K562 (cell line): ENCODE measurements at regions not wholly inside any gene's neighbourhood (a gene's known extent, or its start where the extent isn't known, plus 50 kb on each side); places are given as distances from the start of the nearest gene placed in this dataset.

Experiments
- CBFB ChIP-seq: sonication (generic); formaldehyde crosslinking; IDR thresholded peaks from 2 replicates; pipeline ENCODE4 v1.4.0; 2020; ENCODE audit warnings: mild to moderate bottlenecking, missing genetic modification reagents
- CC2D1A ChIP-seq: fragments of 450-650 bp; IDR thresholded peaks from 2 replicates; pipeline ENCODE4 v1.6.1; 2017; ENCODE audit warnings: mild to moderate bottlenecking
- CLOCK ChIP-seq: fragments of 250-450 bp; sonication (Bioruptor Pico); IDR thresholded peaks from 2 replicates; pipeline ENCODE4 v1.4.0; 2020; ENCODE audit warnings: mild to moderate bottlenecking, moderate library complexity, borderline replicate concordance
- CREBBP ChIP-seq: IDR thresholded peaks from one replicate; pipeline ENCODE4 v1.6.1; 2012; ENCODE audit warnings: low read depth, mild to moderate bottlenecking, control low read depth, inconsistent platforms, low read length
- GABPA ChIP-seq: fragments of 200-800 bp; sonication (Bioruptor generic); conservative IDR thresholded peaks from 2 replicates; pipeline ENCODE4 v1.6.1; 2016; ENCODE audit warnings: low read depth, missing genetic modification characterization, missing compliant biosample characterization
- HNRNPK ChIP-seq: fragments of 200-400 bp; formaldehyde crosslinking; IDR thresholded peaks from one replicate; pipeline ENCODE4 v1.6.1; 2018; ENCODE audit warnings: mild to moderate bottlenecking, low read depth, low read length; ENCODE audit not compliant: poor library complexity, severe bottlenecking
- MAFF ChIP-seq: IDR thresholded peaks from 2 replicates; pipeline ENCODE4 v1.6.1; 2012; ENCODE audit warnings: low read length, improper control_type of control experiment
- NFXL1 ChIP-seq: fragments of 450-650 bp; formaldehyde crosslinking; IDR thresholded peaks from 2 replicates; pipeline ENCODE4 v1.4.0; 2021; ENCODE audit warnings: mild to moderate bottlenecking
- PRMT5 ChIP-seq: sonication (generic); formaldehyde crosslinking; IDR thresholded peaks from 2 replicates; pipeline ENCODE4 v1.5.0; 2020; ENCODE audit warnings: missing genetic modification reagents
- RNF219 ChIP-seq: fragments of 250-450 bp; sonication (Bioruptor Pico); IDR thresholded peaks from 2 replicates; pipeline ENCODE4 v1.5.0; 2022; ENCODE audit warnings: mild to moderate bottlenecking
- SFPQ ChIP-seq: fragments of 200-400 bp; formaldehyde crosslinking; IDR thresholded peaks from 2 replicates; pipeline ENCODE4 v1.6.1; 2017; ENCODE audit warnings: mild to moderate bottlenecking, low read depth, low read length, moderate library complexity
- TAL1 ChIP-seq: fragments of 450-650 bp; IDR thresholded peaks from 2 replicates; pipeline ENCODE4 v1.6.1; 2016; ENCODE audit warnings: mild to moderate bottlenecking
- TRIM24 ChIP-seq, 2 experiments: fragments of 450-650 bp; IDR thresholded peaks; 2 replicates each; pipeline ENCODE4 v1.6.1; 2016
- XRCC4 ChIP-seq: IDR thresholded peaks from one replicate; pipeline ENCODE4 v1.6.1; 2011; ENCODE audit not compliant: insufficient read depth, insufficient read length; ENCODE audit errors: extremely low read depth
- ZBTB17 ChIP-seq: fragments of 450-650 bp; formaldehyde crosslinking; IDR thresholded peaks from 2 replicates; pipeline ENCODE4 v1.4.0; 2020; ENCODE audit warnings: mild to moderate bottlenecking
- ZNF146 ChIP-seq: IDR thresholded peaks from one replicate; pipeline ENCODE4 v1.6.1; 2018; ENCODE audit warnings: missing compliant biosample characterization; ENCODE audit not compliant: unreplicated experiment
- ZNF282 ChIP-seq: sonication (generic); formaldehyde crosslinking; IDR thresholded peaks from 2 replicates; pipeline ENCODE4 v1.8.1; 2023; ENCODE audit warnings: missing genetic modification reagents
- ZNF507 ChIP-seq: conservative IDR thresholded peaks from 2 replicates; pipeline ENCODE4 v1.6.1; 2017; ENCODE audit warnings: missing genetic modification characterization, missing compliant biosample characterization
- ZNF511 ChIP-seq: sonication (generic); formaldehyde crosslinking; IDR thresholded peaks from 2 replicates; pipeline ENCODE4 v1.8.0; 2022; ENCODE audit warnings: mild to moderate bottlenecking, missing genetic modification reagents
- ZNF644 ChIP-seq: fragments of 200-800 bp; sonication (Bioruptor generic); IDR thresholded peaks from 2 replicates; pipeline ENCODE4 v1.6.1; 2016; ENCODE audit warnings: low read depth, missing genetic modification characterization, missing compliant biosample characterization
- ZNF76 ChIP-seq: fragments of 250-450 bp; sonication (Bioruptor Pico); IDR thresholded peaks from 2 replicates; pipeline ENCODE4 v1.4.0; 2020; ENCODE audit warnings: mild to moderate bottlenecking, moderate library complexity, borderline replicate concordance
- TF ChIP-seq, protein P1 (sequence below): fragments of 250-450 bp; sonication (Bioruptor Pico); IDR thresholded peaks from 2 replicates; pipeline ENCODE4 v1.4.0; 2020; ENCODE audit warnings: borderline replicate concordance

DNA sequence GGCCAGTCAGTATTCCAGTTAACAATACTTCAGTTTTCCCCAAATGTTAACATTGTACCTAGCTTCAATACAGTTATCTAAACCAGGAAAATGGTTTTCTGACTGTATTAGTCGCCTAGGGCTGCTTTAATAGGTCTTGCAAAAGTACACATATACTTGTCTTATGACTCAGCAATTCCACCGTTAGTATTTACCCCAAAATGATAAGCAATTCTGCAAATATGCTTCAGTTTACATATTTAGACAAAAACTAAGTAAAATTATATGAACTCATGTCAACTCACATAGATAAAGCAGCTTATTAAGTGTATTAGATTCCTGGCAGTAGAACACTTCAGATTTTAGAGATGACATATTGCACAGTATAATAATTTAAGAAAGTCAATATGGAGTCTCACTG, 363.3 kb downstream of the ARL4A start (continued):
- no peak for TF ChIP-seq ZNF76
- no peak for TF ChIP-seq SFPQ
- TF ChIP-seq ZBTB17 (CRISPR knock-in tag), result no peak
- TF ChIP-seq ZNF507 (tag), result no peak
- TF ChIP-seq ZNF644, result no peak
- no peak for TF ChIP-seq ZNF282 (CRISPR knock-in tag)
- TF ChIP-seq ZNF146 (CRISPR knock-in tag), result no peak
- peak in 1 of 2 experiments; percentile 54; a peak in 1 of 4 replicates for TF ChIP-seq TRIM24 (IDR thresholded peaks at IDR 0.05)
- TF ChIP-seq PRMT5 (CRISPR knock-in tag), result no peak
- no peak for TF ChIP-seq HNRNPK
- TF ChIP-seq NFXL1 (CRISPR knock-in tag), result no peak
- TF ChIP-seq MAFF, result peak; percentile 93
- no peak for TF ChIP-seq ZNF511 (CRISPR knock-in tag)
- TF ChIP-seq CREBBP, result no peak
- TF ChIP-seq CLOCK, result no peak
- no peak for TF ChIP-seq CBFB (CRISPR knock-in tag)
- no peak for TF ChIP-seq RNF219 (CRISPR knock-in tag)
- TF ChIP-seq, protein P1, sequence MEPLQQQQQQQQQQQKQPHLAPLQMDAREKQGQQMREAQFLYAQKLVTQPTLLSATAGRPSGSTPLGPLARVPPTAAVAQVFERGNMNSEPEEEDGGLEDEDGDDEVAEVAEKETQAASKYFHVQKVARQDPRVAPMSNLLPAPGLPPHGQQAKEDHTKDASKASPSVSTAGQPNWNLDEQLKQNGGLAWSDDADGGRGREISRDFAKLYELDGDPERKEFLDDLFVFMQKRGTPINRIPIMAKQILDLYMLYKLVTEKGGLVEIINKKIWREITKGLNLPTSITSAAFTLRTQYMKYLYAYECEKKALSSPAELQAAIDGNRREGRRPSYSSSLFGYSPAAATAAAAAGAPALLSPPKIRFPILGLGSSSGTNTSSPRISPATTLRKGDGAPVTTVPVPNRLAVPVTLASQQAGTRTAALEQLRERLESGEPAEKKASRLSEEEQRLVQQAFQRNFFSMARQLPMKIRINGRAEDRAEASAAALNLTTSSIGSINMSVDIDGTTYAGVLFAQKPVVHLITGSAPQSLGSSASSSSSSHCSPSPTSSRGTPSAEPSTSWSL (CRISPR knock-in tag), result no peak
- TF ChIP-seq GABPA (tag), result no peak
- no peak for TF ChIP-seq TAL1
- no peak for TF ChIP-seq CC2D1A
- TF ChIP-seq XRCC4, result no peak
